HEK293T (cell line): ENCODE measurements at regions not wholly inside any gene's neighbourhood (a gene's known extent, or its start where the extent isn't known, plus 50 kb on each side); places are given as distances from the start of the nearest gene placed in this dataset.

Experiments used
- ARNT ChIP-seq: fragments of 450-650 bp; IDR thresholded peaks from 2 replicates; pipeline ENCODE4 v1.6.1; 2017; ENCODE audit warnings: mild to moderate bottlenecking
- BHLHE40 ChIP-seq: fragments of 450-650 bp; IDR thresholded peaks from 2 replicates; pipeline ENCODE4 v1.6.1; 2016; ENCODE audit warnings: mild to moderate bottlenecking, moderate library complexity, borderline replicate concordance
- FOXK2 ChIP-seq: fragments of 450-650 bp; IDR thresholded peaks from 2 replicates; pipeline ENCODE4 v1.6.1; 2016; ENCODE audit warnings: mild to moderate bottlenecking
- FOXM1 ChIP-seq: fragments of 450-650 bp; IDR thresholded peaks from 2 replicates; pipeline ENCODE4 v1.6.1; 2017; ENCODE audit warnings: mild to moderate bottlenecking, borderline replicate concordance
- L3MBTL2 ChIP-seq: fragments of 450-650 bp; conservative IDR thresholded peaks from 2 replicates; pipeline ENCODE4 v1.6.1; 2016; ENCODE audit warnings: mild to moderate bottlenecking
- NFRKB ChIP-seq: fragments of 450-650 bp; IDR thresholded peaks from 2 replicates; pipeline ENCODE4 v1.6.1; 2016; ENCODE audit warnings: mild to moderate bottlenecking, moderate library complexity
- SP1 ChIP-seq: fragments of 450-650 bp; IDR thresholded peaks from 2 replicates; pipeline ENCODE4 v1.6.1; 2017
- SUZ12 ChIP-seq: fragments of 450-650 bp; IDR thresholded peaks from 2 replicates; pipeline ENCODE4 v1.6.1; 2016; ENCODE audit warnings: mild to moderate bottlenecking
- TARDBP ChIP-seq: fragments of 450-650 bp; IDR thresholded peaks from 2 replicates; pipeline ENCODE4 v1.6.1; 2016

DNA sequence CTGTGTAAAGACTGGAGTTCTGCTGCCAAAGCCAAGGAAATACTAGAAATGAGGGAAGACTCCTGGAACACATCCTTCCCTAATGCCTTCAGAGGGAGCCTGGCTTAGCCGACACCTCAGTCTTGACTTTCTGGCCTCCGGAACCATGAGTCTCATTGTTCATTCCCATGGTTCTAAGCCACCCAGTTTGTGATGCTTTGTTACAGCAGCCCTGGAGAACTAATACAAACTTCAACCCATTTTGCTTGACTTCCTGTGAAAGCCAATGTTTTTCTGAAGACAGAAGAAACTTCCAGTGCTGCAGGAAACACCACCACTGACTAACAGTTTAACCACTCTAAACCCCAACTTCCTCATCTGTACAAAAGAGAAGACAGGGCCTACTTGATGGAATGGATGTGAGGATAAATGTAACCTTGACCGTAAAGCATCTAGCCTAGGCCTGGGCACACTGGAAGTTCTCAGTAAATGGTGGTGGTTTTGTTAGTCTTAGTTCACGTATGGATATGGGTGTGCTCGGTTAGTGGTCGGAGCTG is 85.9 kb upstream of the RFX8 start:
- TF ChIP-seq TARDBP = no peak
- TF ChIP-seq FOXK2 = no peak
- no peak for TF ChIP-seq L3MBTL2
- no peak for TF ChIP-seq SP1
- no peak for TF ChIP-seq ARNT
- TF ChIP-seq SUZ12 = no peak
- no peak for TF ChIP-seq BHLHE40
- TF ChIP-seq FOXM1 = no peak
- no peak for TF ChIP-seq NFRKB
